Transverse colon (tissue), 4 donors: ENCODE measurements at regions not wholly inside any gene's neighbourhood (a gene's known extent, or its start where the extent isn't known, plus 50 kb on each side); places are given as distances from the start of the nearest gene placed in this dataset.

ENCODE experiments used
- DNase-seq: peaks from one replicate; pipeline ENCODE4 v3.0.0-alpha.2; 2019
- H3K27ac ChIP-seq, 4 donors: fragments of 200-600 bp; sonication (generic); 2 replicates each; pipeline ENCODE4 v1.5.1; 2016 to 2018; ENCODE audit warnings: inconsistent platforms in 4 of 4
- H3K27me3 ChIP-seq: fragments of 200-600 bp; sonication (generic); 2 replicates; pipeline ENCODE4 v1.5.1; 2017; ENCODE audit warnings: inconsistent platforms
- H3K36me3 ChIP-seq, 4 donors: fragments of 200-600 bp; sonication (generic); 2 replicates each; pipeline ENCODE4 v1.5.1; 2017 to 2019; ENCODE audit warnings: inconsistent platforms in 4 of 4
- H3K4me1 ChIP-seq, 4 donors: fragments of 200-600 bp; sonication (generic); 2 replicates each; pipeline ENCODE4 v1.5.1; 2017 to 2020; ENCODE audit warnings: inconsistent platforms in 4 of 4
- H3K4me3 ChIP-seq, 4 donors: fragments of 200-600 bp; sonication (generic); 1 replicate in 1 of 4; 2 replicates in 3 of 4; pipeline versions ENCODE4 v1.5.1 to v1.6.1; 2017 to 2019; ENCODE audit warnings: inconsistent platforms in 4 of 4
- H3K9me3 ChIP-seq, 2 donors: fragments of 200-600 bp; sonication (generic); 2 replicates each; pipeline ENCODE4 v1.5.1; 2017 to 2019; ENCODE audit warnings: inconsistent platforms in 2 of 2
- EP300 ChIP-seq: sonication (generic); formaldehyde crosslinking; IDR thresholded peaks from one replicate; pipeline ENCODE4 v1.6.1; 2017; ENCODE audit warnings: antibody characterized with exemption, low read depth
- POLR2A ChIP-seq: fragments of 450-650 bp; IDR thresholded peaks from one replicate; pipeline ENCODE4 v1.6.1; 2016; ENCODE audit warnings: antibody characterized with exemption, mild to moderate bottlenecking, moderate library complexity
- POLR2AphosphoS5 ChIP-seq, 3 donors: sonication (generic); formaldehyde crosslinking; IDR thresholded peaks; one replicate each; pipeline ENCODE4 v1.6.1; 2016; ENCODE audit warnings: antibody characterized with exemption in 3 of 3
- WGBS, 2 donors: methylation state at CpG; one replicate each; pipeline ENCODE4 v1.1.5; 2018; ENCODE audit warnings: low coverage in 1 of 2; 5-methylcytosine and 5-hydroxymethylcytosine counted together
- in situ Hi-C, 4 donors: fragments of 200-750 bp; cut with MboI; loops; one replicate each; pipeline versions ENCODE4 v1.15.0 to v1.15.1; 2017; ENCODE audit warnings: low sequenced_read_pairs in 3 of 4, low pct_ligation_motif_present in 1 of 4, low pct_unique_long_range_greater_than_20kb in 1 of 4
- intact Hi-C: fragments of 100-400 bp; cut with DNase I; formaldehyde crosslinking; loops from one replicate; pipeline ENCODE4 v1.15.1; 2023; ENCODE audit warnings: low total_unique reads
- TF ChIP-seq, protein P1 (sequence below), 5 experiments: fragments of 200-600 bp in 3 of 5; fragments of 450-650 bp in 2 of 5; sonication (generic) in 3 of 5; IDR thresholded peaks; 1 replicate in 2 of 5; 2 replicates in 3 of 5; pipeline ENCODE4 v1.5.1; 2016 to 2017; ENCODE audit warnings: antibody characterized with exemption in 5 of 5, inconsistent platforms in 3 of 5, mild to moderate bottlenecking in 2 of 5, moderate library complexity in 1 of 5

DNA sequence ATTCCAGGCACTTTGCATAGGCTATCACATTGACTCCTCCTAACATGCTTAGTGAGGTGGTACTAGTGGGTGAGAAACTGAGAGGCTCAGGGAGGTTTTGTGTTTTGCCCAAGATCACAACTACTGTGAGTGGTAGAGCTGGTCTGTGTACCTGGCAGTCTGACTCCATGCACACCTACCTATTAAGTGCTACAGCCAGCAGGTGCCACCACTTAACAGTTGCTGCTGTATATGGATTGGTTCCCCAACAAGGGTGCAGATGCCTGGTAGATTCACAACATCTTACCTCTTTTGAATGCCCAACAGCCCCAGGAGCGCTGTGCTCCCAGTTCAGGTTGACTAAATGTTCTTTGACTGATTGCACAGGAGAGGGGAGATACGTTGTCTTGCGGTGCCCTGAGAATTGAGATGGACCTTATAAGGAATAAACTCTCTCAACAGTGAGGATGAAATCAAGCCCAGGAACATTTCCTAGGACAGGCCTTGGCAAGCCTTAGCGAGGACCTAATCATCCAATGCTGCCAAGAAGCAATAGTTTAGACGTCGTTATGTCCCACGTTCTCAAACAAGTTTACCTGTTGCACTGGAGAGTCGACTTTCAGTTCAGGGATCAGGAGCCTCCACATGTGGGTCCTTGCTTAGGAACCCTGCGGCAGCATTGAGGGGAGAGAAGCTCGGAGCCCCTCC is 78.9 kb upstream of the F3 start:
- intact Hi-C loops, result no loop called here
- peaks cover 6 to 44% (median 24%) of the 10 kb centered on the region in 4 donors for H3K4me1 ChIP-seq
- H3K27ac ChIP-seq, result peak overlapping the region; percentile 17 to 52 (median 31)

DNA sequence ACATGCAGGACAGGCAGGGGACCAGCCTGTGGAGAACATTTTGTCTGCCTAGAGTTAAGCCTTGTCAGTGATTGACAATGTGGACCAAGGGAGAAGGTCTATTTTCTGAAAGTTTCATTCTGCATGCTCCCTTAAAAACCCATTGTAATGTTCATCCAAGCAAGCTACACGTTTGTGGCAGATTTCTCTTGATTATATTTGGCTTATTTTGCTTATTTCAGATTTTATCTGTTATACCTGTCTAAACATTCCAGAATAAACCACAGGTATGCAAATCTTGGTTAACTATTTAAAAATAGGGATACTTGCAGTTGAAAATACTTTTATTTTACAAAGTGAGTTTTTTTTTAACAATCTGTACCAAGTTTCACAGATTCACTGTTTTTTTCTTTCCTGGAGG is 78.2 kb upstream of the F3 start:
- Histone ChIP-seq H3K27me3 (no peaks in the 10 kb centered on the region), H3K4me1 (peaks cover 6 to 51% (median 30%) of the 10 kb centered on the region in 4 donors), H3K4me3 (no peak overlapping the region), H3K27ac (no peak overlapping the region), H3K9me3 (no peaks in the 10 kb centered on the region), H3K36me3 (no peaks in the 10 kb centered on the region)
- WGBS, 2 donors, result 30 to 50% methylated on average over 1 of the region's 1 CpG
- intact Hi-C loops (no loop called here), in situ Hi-C loops (no loop called here)
- DNase-seq, result no peak
- TF ChIP-seq EP300 (no peak), POLR2AphosphoS5 (IDR thresholded peaks at IDR 0.05) (no peak), POLR2A (no peak)
- TF ChIP-seq, protein P1, sequence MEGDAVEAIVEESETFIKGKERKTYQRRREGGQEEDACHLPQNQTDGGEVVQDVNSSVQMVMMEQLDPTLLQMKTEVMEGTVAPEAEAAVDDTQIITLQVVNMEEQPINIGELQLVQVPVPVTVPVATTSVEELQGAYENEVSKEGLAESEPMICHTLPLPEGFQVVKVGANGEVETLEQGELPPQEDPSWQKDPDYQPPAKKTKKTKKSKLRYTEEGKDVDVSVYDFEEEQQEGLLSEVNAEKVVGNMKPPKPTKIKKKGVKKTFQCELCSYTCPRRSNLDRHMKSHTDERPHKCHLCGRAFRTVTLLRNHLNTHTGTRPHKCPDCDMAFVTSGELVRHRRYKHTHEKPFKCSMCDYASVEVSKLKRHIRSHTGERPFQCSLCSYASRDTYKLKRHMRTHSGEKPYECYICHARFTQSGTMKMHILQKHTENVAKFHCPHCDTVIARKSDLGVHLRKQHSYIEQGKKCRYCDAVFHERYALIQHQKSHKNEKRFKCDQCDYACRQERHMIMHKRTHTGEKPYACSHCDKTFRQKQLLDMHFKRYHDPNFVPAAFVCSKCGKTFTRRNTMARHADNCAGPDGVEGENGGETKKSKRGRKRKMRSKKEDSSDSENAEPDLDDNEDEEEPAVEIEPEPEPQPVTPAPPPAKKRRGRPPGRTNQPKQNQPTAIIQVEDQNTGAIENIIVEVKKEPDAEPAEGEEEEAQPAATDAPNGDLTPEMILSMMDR (IDR thresholded peaks at IDR 0.05), result no peak

More for the DNA sequence above, 78.9 kb upstream of the F3 start:
- Histone ChIP-seq H3K9me3 (no peaks in the 10 kb centered on the region), H3K36me3 (no peaks in the 10 kb centered on the region), H3K27me3 (no peaks in the 10 kb centered on the region), H3K4me3 (no peak overlapping the region)
- 78% methylated on average over 10 of the region's 10 CpGs; no CpG with 5 or more reads in 1 of the 2 donors for WGBS, 2 donors
- TF ChIP-seq, protein P1 (IDR thresholded peaks at IDR 0.05), result no peak
- no peak for TF ChIP-seq POLR2AphosphoS5 (IDR thresholded peaks at IDR 0.05)
- TF ChIP-seq EP300, result no peak
- TF ChIP-seq POLR2A, result no peak
- in situ Hi-C loops, result no loop called here
- no peak for DNase-seq

DNA sequence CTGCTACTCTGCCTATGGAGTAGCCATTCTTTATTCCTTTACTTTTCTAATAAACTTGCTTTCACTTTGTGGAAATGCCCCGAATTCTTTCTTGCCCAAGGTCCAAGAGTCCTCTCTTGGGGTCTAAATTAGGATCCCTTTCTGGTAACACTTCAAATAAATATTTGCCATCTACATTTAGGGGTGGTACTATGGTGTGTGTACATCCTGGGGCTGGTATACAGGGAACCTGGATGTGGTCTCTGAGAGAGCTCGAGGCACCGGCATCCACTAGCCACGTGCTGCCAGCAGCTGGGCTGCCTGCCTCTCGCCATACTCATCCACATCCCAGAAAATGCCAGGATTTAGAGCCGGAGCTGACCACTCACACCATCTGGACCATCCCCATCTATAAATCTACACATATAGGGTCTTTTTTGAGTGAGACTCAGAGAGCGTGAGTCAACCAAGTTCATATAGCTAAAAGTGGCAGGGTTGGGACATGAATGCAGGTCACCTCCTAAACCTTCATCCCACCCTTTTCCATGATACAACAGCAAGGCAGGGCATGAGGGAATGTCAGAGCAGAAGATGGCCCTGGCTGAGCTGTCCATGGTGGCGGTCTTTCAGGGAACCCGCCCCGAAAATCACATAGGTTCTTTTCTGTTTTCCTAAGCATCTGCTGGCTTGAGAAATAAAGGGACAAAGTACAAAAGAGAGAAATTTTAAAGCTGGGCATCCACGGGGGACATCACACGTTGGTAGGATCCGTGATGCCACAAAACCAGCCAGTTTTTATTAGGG is 76.6 kb upstream of the F3 start:
- no peak overlapping the region for H3K4me3 ChIP-seq
- TF ChIP-seq, protein P1 (IDR thresholded peaks at IDR 0.05), result no peak
- TF ChIP-seq EP300, result no peak
- TF ChIP-seq POLR2AphosphoS5 (IDR thresholded peaks at IDR 0.05), result no peak
- TF ChIP-seq POLR2A, result no peak
- intact Hi-C loops (no loop called here), in situ Hi-C loops (no loop called here)
- 88 to 92% methylated on average over 11 to 13 of the region's 13 CpGs for WGBS, 2 donors
- H3K9me3 ChIP-seq, result no peaks in the 10 kb centered on the region
- no peak for DNase-seq
- no peaks in the 10 kb centered on the region for H3K27me3 ChIP-seq
- H3K27ac ChIP-seq, result peak overlapping the region in 1 of 4 donors; percentile 68
- peaks cover 6 to 60% (median 35%) of the 10 kb centered on the region in 4 donors for H3K4me1 ChIP-seq
- no peaks in the 10 kb centered on the region for H3K36me3 ChIP-seq

DNA sequence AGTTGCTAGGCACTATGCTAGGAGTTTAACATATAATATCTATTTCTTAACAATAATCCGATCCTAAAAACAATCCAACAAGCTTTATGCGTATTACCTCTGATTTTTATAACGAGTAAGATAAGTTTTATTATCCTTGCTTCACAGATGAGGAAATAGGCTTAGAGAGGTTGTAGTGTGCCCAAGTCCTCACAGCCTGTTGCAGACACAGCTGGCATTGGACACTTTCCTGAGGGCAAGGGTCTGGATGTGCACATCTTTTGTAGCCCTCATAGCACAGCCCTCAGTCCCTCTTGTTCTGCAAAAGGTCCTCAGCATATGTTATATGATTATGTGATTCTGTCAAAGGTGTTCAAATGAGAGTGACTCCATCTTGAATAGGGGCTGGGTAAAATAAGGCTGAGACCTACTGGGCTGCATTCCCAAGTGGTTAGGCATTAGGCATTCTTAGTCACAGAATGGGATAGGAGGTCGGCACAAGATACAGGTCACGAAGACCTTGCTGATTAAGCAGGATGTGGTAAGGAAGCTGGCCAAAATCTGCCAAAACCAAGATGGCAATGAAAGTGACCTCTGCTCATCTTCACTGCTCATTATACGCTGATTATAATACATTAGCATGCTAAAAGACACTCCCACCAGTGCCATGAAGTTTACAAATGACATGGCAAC is 75.7 kb upstream of the F3 start:
- H3K4me1 ChIP-seq, result peaks cover 6 to 69% (median 44%) of the 10 kb centered on the region in 4 donors
- no peaks in the 10 kb centered on the region for H3K36me3 ChIP-seq
- H3K9me3 ChIP-seq, result no peaks in the 10 kb centered on the region
- no peak for DNase-seq
- TF ChIP-seq POLR2AphosphoS5 (IDR thresholded peaks at IDR 0.05) (no peak), POLR2A (no peak), EP300 (no peak)
- TF ChIP-seq, protein P1 (IDR thresholded peaks at IDR 0.05), result no peak
- intact Hi-C loops (no loop called here), in situ Hi-C loops (no loop called here)
- H3K27ac ChIP-seq, result peak overlapping the region; percentile 60 to 68 (median 68)
- no peak overlapping the region for H3K4me3 ChIP-seq
- no peaks in the 10 kb centered on the region for H3K27me3 ChIP-seq
- 38 to 47% methylated on average over 3 to 6 of the region's 6 CpGs for WGBS, 2 donors
